ENCODE measurements at regions not wholly inside any gene's neighbourhood (a gene's known extent, or its start where the extent isn't known, plus 50 kb on each side); places are given as distances from the start of the nearest gene placed in this dataset.

DNA sequence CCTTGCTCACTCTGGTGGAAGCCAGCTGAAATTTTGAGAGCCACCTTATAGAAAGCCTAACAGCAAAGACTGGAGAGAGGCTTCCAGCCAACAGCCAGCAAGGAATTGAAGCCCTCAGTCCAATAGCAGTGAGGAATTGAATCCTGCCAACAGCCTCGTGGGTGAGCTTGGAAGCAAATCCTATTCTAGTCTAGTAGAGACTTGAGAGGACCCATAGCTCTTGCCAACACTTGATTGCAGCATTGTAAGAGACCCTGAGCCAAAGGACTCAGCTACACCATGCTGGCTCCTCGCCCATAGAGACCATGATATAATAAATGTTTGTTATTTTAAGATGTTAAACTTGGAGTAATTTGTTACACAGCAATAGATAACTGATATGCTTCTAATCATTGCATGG, 403.0 kb upstream of the TNP1 start:
- TF ChIP-seq, protein P1, sequence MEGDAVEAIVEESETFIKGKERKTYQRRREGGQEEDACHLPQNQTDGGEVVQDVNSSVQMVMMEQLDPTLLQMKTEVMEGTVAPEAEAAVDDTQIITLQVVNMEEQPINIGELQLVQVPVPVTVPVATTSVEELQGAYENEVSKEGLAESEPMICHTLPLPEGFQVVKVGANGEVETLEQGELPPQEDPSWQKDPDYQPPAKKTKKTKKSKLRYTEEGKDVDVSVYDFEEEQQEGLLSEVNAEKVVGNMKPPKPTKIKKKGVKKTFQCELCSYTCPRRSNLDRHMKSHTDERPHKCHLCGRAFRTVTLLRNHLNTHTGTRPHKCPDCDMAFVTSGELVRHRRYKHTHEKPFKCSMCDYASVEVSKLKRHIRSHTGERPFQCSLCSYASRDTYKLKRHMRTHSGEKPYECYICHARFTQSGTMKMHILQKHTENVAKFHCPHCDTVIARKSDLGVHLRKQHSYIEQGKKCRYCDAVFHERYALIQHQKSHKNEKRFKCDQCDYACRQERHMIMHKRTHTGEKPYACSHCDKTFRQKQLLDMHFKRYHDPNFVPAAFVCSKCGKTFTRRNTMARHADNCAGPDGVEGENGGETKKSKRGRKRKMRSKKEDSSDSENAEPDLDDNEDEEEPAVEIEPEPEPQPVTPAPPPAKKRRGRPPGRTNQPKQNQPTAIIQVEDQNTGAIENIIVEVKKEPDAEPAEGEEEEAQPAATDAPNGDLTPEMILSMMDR (IDR thresholded peaks at IDR 0.05), result no peak
- no peak overlapping the region for H3K27ac ChIP-seq

DNA sequence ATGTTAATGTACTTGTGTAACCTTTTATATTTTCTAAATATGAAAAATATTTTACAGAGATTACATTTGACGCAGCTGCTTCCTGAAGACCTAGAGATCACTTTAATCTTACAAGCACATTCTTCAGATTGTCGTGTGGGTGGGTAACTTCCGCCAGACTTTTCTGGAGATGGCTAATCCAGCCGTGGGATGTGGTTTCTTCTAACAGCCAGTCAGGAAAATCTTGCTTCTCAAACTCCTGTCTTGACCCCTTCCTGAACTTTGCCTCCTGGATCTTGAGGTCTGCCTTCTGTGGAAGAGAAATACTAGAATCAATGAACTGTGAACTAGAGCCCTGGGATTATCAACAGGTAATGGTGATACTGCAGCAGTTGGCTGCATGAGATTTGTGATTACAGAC, 401.6 kb upstream of the TNP1 start:
- no peak for DNase-seq (ENCODE audit: low spot score)
- TF ChIP-seq, protein P1 (IDR thresholded peaks at IDR 0.05), result no peak
- Histone ChIP-seq H3K4me3 (no peak overlapping the region), H3K27ac (no peak overlapping the region)

More for the DNA sequence above, 403.0 kb upstream of the TNP1 start:
- no peak overlapping the region for H3K4me3 ChIP-seq
- no peak for DNase-seq (ENCODE audit: low spot score)

DNA sequence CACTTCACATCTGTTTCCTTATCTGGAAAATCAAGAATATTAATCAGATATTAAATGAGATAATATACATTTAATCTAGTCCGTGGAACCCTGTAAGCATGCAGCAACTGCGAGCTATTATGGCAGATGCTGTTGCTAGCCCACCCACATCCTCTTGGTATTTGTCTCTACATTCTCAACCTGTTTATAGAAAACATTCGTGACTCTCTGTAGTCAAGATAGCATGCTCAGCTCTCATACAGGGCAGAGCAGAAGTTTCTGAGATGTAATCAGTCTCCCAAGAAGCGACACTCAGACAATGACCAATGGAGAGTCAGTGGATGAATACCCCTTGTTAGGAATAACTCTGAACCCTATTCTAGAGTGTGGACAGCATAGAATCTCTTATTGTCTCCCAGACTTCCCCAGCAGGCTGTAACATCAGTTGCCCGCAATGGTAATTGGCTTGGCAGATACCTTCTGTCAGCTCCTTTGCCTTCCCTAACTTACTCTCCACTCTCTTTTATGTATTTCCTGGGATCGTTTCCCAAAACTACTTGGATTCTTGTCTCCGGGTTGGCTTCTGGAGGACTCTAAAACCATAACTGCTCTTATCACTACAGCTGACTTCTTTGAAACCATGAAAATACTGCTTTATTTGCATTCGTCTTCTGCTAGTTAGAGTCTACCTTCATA, 400.7 kb upstream of the TNP1 start:
- DNase-seq (ENCODE audit: low spot score), result no peak
- TF ChIP-seq, protein P1 (IDR thresholded peaks at IDR 0.05), result no peak
- Histone ChIP-seq H3K27ac (no peak overlapping the region), H3K4me3 (no peak overlapping the region)

DNA sequence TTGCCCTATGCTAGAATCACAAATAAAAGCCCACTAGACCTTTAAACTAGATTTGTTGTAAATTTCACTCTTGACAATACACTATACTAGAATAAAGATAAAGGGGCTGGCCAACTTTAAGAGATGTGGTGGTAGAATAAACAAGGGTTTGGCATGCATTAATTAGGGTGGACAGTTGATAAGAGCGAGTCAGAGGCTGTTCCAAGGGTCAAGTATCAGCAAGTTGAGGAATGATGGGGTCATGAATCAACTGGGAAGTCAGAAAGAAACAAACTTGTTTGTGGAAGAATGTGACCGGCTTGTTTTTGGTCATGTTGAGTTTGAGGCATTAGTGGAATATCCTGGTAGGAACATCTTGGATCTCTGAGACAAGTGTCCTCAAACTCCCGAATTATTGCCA, 398.3 kb upstream of the TNP1 start:
- TF ChIP-seq, protein P1 (IDR thresholded peaks at IDR 0.05), result no peak
- Histone ChIP-seq H3K4me3 (no peak overlapping the region), H3K27ac (no peak overlapping the region)
- no peak for DNase-seq (ENCODE audit: low spot score)

DNA sequence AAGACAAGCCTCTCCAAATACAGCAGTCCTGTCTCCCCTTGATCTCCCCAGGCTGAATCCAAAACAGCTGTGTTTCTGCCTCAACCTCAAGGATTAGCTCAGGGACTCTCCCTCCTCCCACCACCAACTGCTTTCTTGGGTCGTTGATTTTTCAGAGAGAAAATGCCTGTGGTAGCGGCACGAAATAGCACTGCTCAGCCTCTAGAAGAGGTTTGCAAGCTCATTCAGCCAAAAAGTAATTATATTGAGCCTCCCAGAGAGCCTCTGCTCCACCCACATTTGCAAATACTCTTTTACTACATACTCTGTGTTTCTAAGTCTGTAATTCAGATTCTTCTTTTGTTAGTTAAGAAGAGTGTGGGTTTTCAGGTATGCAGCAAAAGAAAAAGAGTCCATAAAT, 396.4 kb upstream of the TNP1 start:
- no peak overlapping the region for H3K4me3 ChIP-seq
- no peak overlapping the region for H3K27ac ChIP-seq
- TF ChIP-seq, protein P1 (IDR thresholded peaks at IDR 0.05), result no peak
- DNase-seq (ENCODE audit: low spot score), result no peak

DNA sequence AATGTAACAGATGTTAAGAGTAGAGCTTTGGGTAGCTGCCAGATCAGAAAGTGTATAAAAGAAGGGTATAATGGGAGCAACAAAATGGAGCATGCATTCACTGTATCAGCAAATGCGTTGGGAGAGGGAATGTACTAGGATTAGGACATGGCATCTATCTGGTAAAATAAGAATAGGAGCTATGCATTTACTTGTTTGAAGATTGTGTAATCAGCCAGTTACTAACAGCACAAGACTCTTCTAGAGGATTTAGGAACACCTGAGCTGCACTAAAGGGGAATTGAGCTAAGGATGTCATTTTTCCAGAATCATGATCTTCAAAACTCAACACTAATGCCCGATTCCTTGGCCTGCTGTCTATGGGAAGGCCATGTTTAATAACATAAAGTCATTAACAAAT, 394.2 kb upstream of the TNP1 start:
- TF ChIP-seq, protein P1 (IDR thresholded peaks at IDR 0.05), result no peak
- no peak overlapping the region for H3K4me3 ChIP-seq
- DNase-seq (ENCODE audit: low spot score), result no peak
- no peak overlapping the region for H3K27ac ChIP-seq

DNA sequence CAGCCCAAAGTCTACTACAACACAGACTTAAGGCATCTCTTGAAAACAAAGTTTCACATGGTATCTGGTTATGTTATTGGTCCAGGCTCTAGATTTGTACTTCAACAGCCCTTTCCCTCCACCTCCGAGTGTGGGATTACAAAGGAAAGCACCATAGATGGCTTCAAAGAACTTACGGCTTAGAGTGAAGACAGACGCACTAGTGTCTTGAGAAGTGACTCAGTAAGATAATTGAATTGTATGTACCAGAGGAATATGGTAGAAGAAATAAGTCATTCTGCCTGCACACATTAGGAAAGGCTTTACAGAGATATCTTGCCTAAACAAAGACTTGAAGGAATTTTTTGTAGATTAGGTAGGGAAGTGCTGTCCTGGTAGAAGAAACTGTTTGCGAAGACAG, 392.3 kb upstream of the TNP1 start:
- no peak for DNase-seq (ENCODE audit: low spot score)
- Histone ChIP-seq H3K4me3 (no peak overlapping the region), H3K27ac (no peak overlapping the region)
- TF ChIP-seq, protein P1 (IDR thresholded peaks at IDR 0.05), result no peak

Data from coronary artery (tissue), 2 donors.